Stimulated activated CD8-positive, alpha-beta memory T cell treated with anti-CD3 and anti-CD28 coated beads, Interleukin-12 subunit alpha, Interleukin-12 subunit beta, amount 100 ng/mL, for 24 hours (primary cell): ENCODE measurements at regions not wholly inside any gene's neighbourhood (a gene's known extent, or its start where the extent isn't known, plus 50 kb on each side); places are given as distances from the start of the nearest gene placed in this dataset.
A peak's percentile ranks its signal among the peaks of the same experiment; 100 is the strongest.

Experiments used
- DNase-seq: peaks from one replicate; pipeline ENCODE4 v3.0.0-alpha.2; 2020; ENCODE audit errors: extremely low read depth

GRCh38 chr4:26071688-26072087, 157.7 kb downstream of the SMIM20 start:
- DNase-seq: no peak

- no peak for DNase-seq
Observed at GRCh38 chr4:26073886-26074560, 160.0 kb downstream of the SMIM20 start.

- peak; percentile 36 for DNase-seq
Observed at GRCh38 chr4:26074712-26075430, 160.9 kb downstream of the SMIM20 start.

GRCh38 chr4:26075583-26075982, 161.6 kb downstream of the SMIM20 start:
- DNase-seq: no peak

- no peak for DNase-seq
Observed at GRCh38 chr4:26076000-26076587, 162.1 kb downstream of the SMIM20 start.

- DNase-seq: no peak
Observed at GRCh38 chr4:26076896-26077295, 162.9 kb downstream of the SMIM20 start.

- DNase-seq: no peak
Observed at GRCh38 chr4:26077756-26078155, 163.7 kb downstream of the SMIM20 start.

- DNase-seq: no peak
Observed at GRCh38 chr4:26080870-26081628, 167.0 kb downstream of the SMIM20 start.

GRCh38 chr4:26081795-26082498, 167.9 kb downstream of the SMIM20 start:
- DNase-seq: no peak

GRCh38 chr4:26082565-26082964, 168.5 kb downstream of the SMIM20 start:
- no peak for DNase-seq

- no peak for DNase-seq
Observed at GRCh38 chr4:26083987-26084386, 170.0 kb downstream of the SMIM20 start.

- DNase-seq: no peak
Observed at GRCh38 chr4:26084414-26084813, 170.4 kb downstream of the SMIM20 start.

- no peak for DNase-seq
Observed at GRCh38 chr4:26085551-26085950, 171.5 kb downstream of the SMIM20 start.

- DNase-seq: no peak
Observed at GRCh38 chr4:26086621-26087441, 172.8 kb downstream of the SMIM20 start.

GRCh38 chr4:26088433-26088928, 174.5 kb downstream of the SMIM20 start:
- DNase-seq: no peak

GRCh38 chr4:26093551-26093950, 179.5 kb downstream of the SMIM20 start:
- DNase-seq: no peak

GRCh38 chr4:26094076-26094475, 180.1 kb downstream of the SMIM20 start:
- DNase-seq: no peak

GRCh38 chr4:26094911-26095310, 180.9 kb downstream of the SMIM20 start:
- DNase-seq: no peak

GRCh38 chr4:26099967-26100366, 185.9 kb downstream of the SMIM20 start:
- DNase-seq: no peak

- DNase-seq: no peak
Observed at GRCh38 chr4:26101011-26101410, 187.0 kb downstream of the SMIM20 start.
